ENCODE measurements at regions not wholly inside any gene's neighbourhood (a gene's known extent, or its start where the extent isn't known, plus 50 kb on each side); places are given as distances from the start of the nearest gene placed in this dataset.

DNA sequence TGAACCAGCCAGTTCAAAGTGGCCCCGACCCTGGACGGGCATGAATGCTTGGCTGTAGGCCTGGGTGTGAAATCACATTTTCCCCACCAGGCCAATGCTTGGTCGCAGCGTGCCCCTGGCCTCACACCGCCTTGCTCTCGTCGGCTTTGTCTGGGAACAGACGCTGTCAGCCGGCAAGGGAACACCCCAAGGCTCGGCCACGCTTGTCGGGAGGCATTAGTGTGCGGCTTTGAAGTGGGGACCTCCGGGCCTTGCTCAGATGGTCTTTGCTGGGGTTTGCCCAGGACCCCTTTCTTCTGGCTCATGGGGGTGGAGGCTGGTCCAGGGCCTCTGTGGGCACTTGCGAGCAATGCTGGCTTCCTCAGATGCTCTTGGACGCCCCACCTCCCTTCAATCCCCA lies 79.1 kb downstream of the INHBB start:
- Histone ChIP-seq H3K18ac (ENCODE audit: low read depth in 1 of 2, low read length in 2 of 2) (no peak overlapping the region), H4K8ac (ENCODE audit: low read length) (no peak overlapping the region), H2AK5ac (ENCODE audit: low read length, severe bottlenecking) (no peak overlapping the region), H2BK5ac (ENCODE audit: low read depth, low read length, poor library complexity, severe bottlenecking) (no peak overlapping the region), H2BK15ac (ENCODE audit: low read depth, poor library complexity, severe bottlenecking) (no peak overlapping the region), H3K14ac (ENCODE audit: low read length in 2 of 2) (no peak overlapping the region), H2BK120ac (ENCODE audit: low read depth, low read length) (no peak overlapping the region), H3K23ac (ENCODE audit: low read length in 2 of 2) (no peak overlapping the region), H3K4me2 (ENCODE audit: low read length, poor library complexity, severe bottlenecking) (no peak overlapping the region), H3K27ac (ENCODE audit: low read length, poor library complexity, severe bottlenecking) (no peak overlapping the region), H2BK12ac (ENCODE audit: low read length in 2 of 2) (no peak overlapping the region), H2AFZ (ENCODE audit: low read depth, low read length) (no peak overlapping the region), H3K4me3 (ENCODE audit: insufficient read depth in 1 of 2, low read depth in 1 of 2, low read length in 2 of 2) (no peak overlapping the region), H3K9ac (ENCODE audit: low read length) (no peak overlapping the region), H3K4me1 (ENCODE audit: control insufficient read depth, insufficient read depth, low read depth, low read length) (no peaks in the 10 kb centered on the region), H3K36me3 (ENCODE audit: control insufficient read depth in 1 of 2, insufficient read depth in 2 of 2, low read depth in 1 of 2, low read length in 2 of 2) (no peaks in the 10 kb centered on the region), H3K4ac (ENCODE audit: low read depth in 1 of 2, low read length in 2 of 2) (no peak overlapping the region), H3K79me1 (replicated peaks; ENCODE audit: low read length, poor library complexity, severe bottlenecking) (no peaks in the 10 kb centered on the region), H3K9me3 (ENCODE audit: control insufficient read depth, low read length) (no peaks in the 10 kb centered on the region), H3K27me3 (ENCODE audit: control insufficient read depth in 1 of 2, insufficient read depth in 1 of 2, low read length in 2 of 2) (peaks cover 73 to 74% of the 10 kb centered on the region in 2 experiments), H4K91ac (ENCODE audit: low read length) (no peak overlapping the region)
- no peak for DNase-seq
- 80% methylated on average over 16 of the region's 16 CpGs for WGBS

DNA sequence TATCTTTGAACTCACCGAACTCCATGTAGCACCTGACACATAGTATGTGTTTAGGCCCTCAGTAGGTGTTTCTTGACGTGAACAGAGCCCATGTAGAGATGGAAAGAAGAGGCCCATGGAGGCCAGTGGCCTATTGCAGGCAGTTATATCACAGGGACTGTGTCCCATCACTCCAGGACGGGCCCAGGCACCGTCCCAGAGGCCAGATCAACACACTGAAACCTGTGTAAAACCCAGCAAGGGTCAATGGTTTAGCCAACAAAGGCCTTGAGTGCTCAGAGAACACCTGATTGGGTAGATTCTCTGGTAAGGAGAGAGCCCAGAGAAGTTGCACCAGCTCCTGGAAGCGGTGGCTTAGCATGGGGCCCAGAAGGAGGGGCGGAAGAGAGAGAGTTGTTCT lies 82.8 kb downstream of the INHBB start:
- Histone ChIP-seq H2BK15ac (ENCODE audit: low read depth, poor library complexity, severe bottlenecking) (no peak overlapping the region), H3K4me1 (ENCODE audit: control insufficient read depth, insufficient read depth, low read depth, low read length) (no peaks in the 10 kb centered on the region), H3K27ac (ENCODE audit: low read length, poor library complexity, severe bottlenecking) (no peak overlapping the region), H2AK5ac (ENCODE audit: low read length, severe bottlenecking) (no peak overlapping the region), H3K23ac (ENCODE audit: low read length in 2 of 2) (no peak overlapping the region), H3K4ac (ENCODE audit: low read depth in 1 of 2, low read length in 2 of 2) (no peak overlapping the region), H2BK5ac (ENCODE audit: low read depth, low read length, poor library complexity, severe bottlenecking) (no peak overlapping the region), H3K9ac (ENCODE audit: low read length) (no peak overlapping the region), H3K27me3 (ENCODE audit: control insufficient read depth in 1 of 2, insufficient read depth in 1 of 2, low read length in 2 of 2) (peaks cover 46 to 60% of the 10 kb centered on the region in 2 experiments), H3K36me3 (ENCODE audit: control insufficient read depth in 1 of 2, insufficient read depth in 2 of 2, low read depth in 1 of 2, low read length in 2 of 2) (no peaks in the 10 kb centered on the region), H2BK12ac (ENCODE audit: low read length in 2 of 2) (no peak overlapping the region), H3K79me1 (replicated peaks; ENCODE audit: low read length, poor library complexity, severe bottlenecking) (no peaks in the 10 kb centered on the region), H3K4me3 (ENCODE audit: insufficient read depth in 1 of 2, low read depth in 1 of 2, low read length in 2 of 2) (no peak overlapping the region), H3K4me2 (ENCODE audit: low read length, poor library complexity, severe bottlenecking) (no peak overlapping the region), H3K14ac (ENCODE audit: low read length in 2 of 2) (no peak overlapping the region), H3K9me3 (ENCODE audit: control insufficient read depth, low read length) (no peaks in the 10 kb centered on the region), H4K91ac (ENCODE audit: low read length) (no peak overlapping the region), H4K8ac (ENCODE audit: low read length) (no peak overlapping the region), H3K18ac (ENCODE audit: low read depth in 1 of 2, low read length in 2 of 2) (no peak overlapping the region), H2BK120ac (ENCODE audit: low read depth, low read length) (no peak overlapping the region), H2AFZ (ENCODE audit: low read depth, low read length) (no peak overlapping the region)
- 73% methylated on average over 6 of the region's 6 CpGs for WGBS
- DNase-seq, result no peak

GRCh38 chr2:120429586-120430500 lies 83.9 kb downstream of the INHBB start:
- no peak overlapping the region for H2BK12ac ChIP-seq (ENCODE audit: low read length in 2 of 2)
- no peak overlapping the region for H3K9ac ChIP-seq (ENCODE audit: low read length)
- no peak overlapping the region for H3K27ac ChIP-seq (ENCODE audit: low read length, poor library complexity, severe bottlenecking)
- WGBS, result 74% methylated on average over 8 of the region's 8 CpGs
- H2AK5ac ChIP-seq (ENCODE audit: low read length, severe bottlenecking), result no peak overlapping the region
- no peak overlapping the region for H4K91ac ChIP-seq (ENCODE audit: low read length)
- no peaks in the 10 kb centered on the region for H3K9me3 ChIP-seq (ENCODE audit: control insufficient read depth, low read length)
- H2BK120ac ChIP-seq (ENCODE audit: low read depth, low read length), result no peak overlapping the region
- no peaks in the 10 kb centered on the region for H3K4me1 ChIP-seq (ENCODE audit: control insufficient read depth, insufficient read depth, low read depth, low read length)
- no peak overlapping the region for H2AFZ ChIP-seq (ENCODE audit: low read depth, low read length)
- no peak overlapping the region for H3K18ac ChIP-seq (ENCODE audit: low read depth in 1 of 2, low read length in 2 of 2)
- H3K27me3 ChIP-seq (ENCODE audit: control insufficient read depth in 1 of 2, insufficient read depth in 1 of 2, low read length in 2 of 2), result peaks cover 37 to 58% of the 10 kb centered on the region in 2 experiments
- H3K4ac ChIP-seq (ENCODE audit: low read depth in 1 of 2, low read length in 2 of 2), result no peak overlapping the region
- H3K23ac ChIP-seq (ENCODE audit: low read length in 2 of 2), result no peak overlapping the region
- H3K4me3 ChIP-seq (ENCODE audit: insufficient read depth in 1 of 2, low read depth in 1 of 2, low read length in 2 of 2), result no peak overlapping the region
- no peak for DNase-seq
- no peak overlapping the region for H4K8ac ChIP-seq (ENCODE audit: low read length)
- no peaks in the 10 kb centered on the region for H3K36me3 ChIP-seq (ENCODE audit: control insufficient read depth in 1 of 2, insufficient read depth in 2 of 2, low read depth in 1 of 2, low read length in 2 of 2)
- no peak overlapping the region for H3K14ac ChIP-seq (ENCODE audit: low read length in 2 of 2)
- no peak overlapping the region for H2BK15ac ChIP-seq (ENCODE audit: low read depth, poor library complexity, severe bottlenecking)
- no peaks in the 10 kb centered on the region for H3K79me1 ChIP-seq (replicated peaks; ENCODE audit: low read length, poor library complexity, severe bottlenecking)
- no peak overlapping the region for H3K4me2 ChIP-seq (ENCODE audit: low read length, poor library complexity, severe bottlenecking)
- H2BK5ac ChIP-seq (ENCODE audit: low read depth, low read length, poor library complexity, severe bottlenecking), result no peak overlapping the region

GRCh38 chr2:120430501-120430830 lies 84.5 kb downstream of the INHBB start:
- Histone ChIP-seq H2BK15ac (ENCODE audit: low read depth, poor library complexity, severe bottlenecking) (no peak overlapping the region), H3K18ac (ENCODE audit: low read depth in 1 of 2, low read length in 2 of 2) (no peak overlapping the region), H3K9ac (ENCODE audit: low read length) (no peak overlapping the region), H3K27ac (ENCODE audit: low read length, poor library complexity, severe bottlenecking) (no peak overlapping the region), H3K4ac (ENCODE audit: low read depth in 1 of 2, low read length in 2 of 2) (no peak overlapping the region), H4K8ac (ENCODE audit: low read length) (no peak overlapping the region), H2AK5ac (ENCODE audit: low read length, severe bottlenecking) (no peak overlapping the region), H2BK120ac (ENCODE audit: low read depth, low read length) (no peak overlapping the region), H3K36me3 (ENCODE audit: control insufficient read depth in 1 of 2, insufficient read depth in 2 of 2, low read depth in 1 of 2, low read length in 2 of 2) (no peaks in the 10 kb centered on the region), H3K4me1 (ENCODE audit: control insufficient read depth, insufficient read depth, low read depth, low read length) (no peaks in the 10 kb centered on the region), H3K23ac (ENCODE audit: low read length in 2 of 2) (no peak overlapping the region), H4K91ac (ENCODE audit: low read length) (no peak overlapping the region), H3K4me3 (ENCODE audit: insufficient read depth in 1 of 2, low read depth in 1 of 2, low read length in 2 of 2) (no peak overlapping the region), H2BK12ac (ENCODE audit: low read length in 2 of 2) (no peak overlapping the region), H3K9me3 (ENCODE audit: control insufficient read depth, low read length) (no peaks in the 10 kb centered on the region), H2AFZ (ENCODE audit: low read depth, low read length) (no peak overlapping the region), H3K79me1 (replicated peaks; ENCODE audit: low read length, poor library complexity, severe bottlenecking) (no peaks in the 10 kb centered on the region), H3K14ac (ENCODE audit: low read length in 2 of 2) (no peak overlapping the region), H2BK5ac (ENCODE audit: low read depth, low read length, poor library complexity, severe bottlenecking) (no peak overlapping the region), H3K27me3 (ENCODE audit: control insufficient read depth in 1 of 2, insufficient read depth in 1 of 2, low read length in 2 of 2) (peaks cover 37 to 59% of the 10 kb centered on the region in 2 experiments), H3K4me2 (ENCODE audit: low read length, poor library complexity, severe bottlenecking) (no peak overlapping the region)
- WGBS, result 84% methylated on average over 5 of the region's 5 CpGs
- DNase-seq, result no peak

Measured in mesenchymal stem cell (in vitro differentiated cells and primary cell).